ENCODE measurements at regions not wholly inside any gene's neighbourhood (a gene's known extent, or its start where the extent isn't known, plus 50 kb on each side); places are given as distances from the start of the nearest gene placed in this dataset.

DNA sequence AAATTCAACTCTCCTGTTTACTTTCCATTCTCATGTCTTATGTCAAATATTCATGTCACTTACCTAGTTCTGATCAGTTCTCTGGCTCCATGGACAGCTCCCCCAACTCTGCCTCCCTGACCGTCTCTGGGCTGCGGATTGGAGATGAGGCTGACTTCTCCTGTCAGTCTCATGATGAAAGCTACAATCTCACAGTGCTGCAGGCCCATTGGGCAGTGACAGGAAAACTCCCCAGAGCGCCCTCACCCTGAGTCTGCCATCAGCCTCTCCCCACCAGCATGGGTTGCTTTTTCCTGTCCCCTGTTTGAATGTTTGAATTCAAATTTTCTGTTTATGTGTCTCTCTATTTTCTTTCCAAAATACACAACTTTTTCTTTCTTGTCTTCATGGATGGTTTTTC lies 63.8 kb upstream of the TOP3B start:
- TF ChIP-seq CTCF (IDR thresholded peaks at IDR 0.05): no peak
- Mint-ChIP-seq H3K4me3 (no peak overlapping the region), H3K4me1 (no peaks in the 10 kb centered on the region), H3K36me3 (ENCODE audit: low read depth) (no peaks in the 10 kb centered on the region), H3K27ac (no peak overlapping the region), H3K27me3 (ENCODE audit: low read depth, poor library complexity) (peaks cover 56% of the 10 kb centered on the region), H3K9me3 (no peaks in the 10 kb centered on the region)
- DNase-seq: no peak

GRCh38 chr22:22045571-22046335 lies 63.2 kb upstream of the TOP3B start:
- no peak overlapping the region for H3K27ac Mint-ChIP-seq
- H3K4me1 Mint-ChIP-seq: no peaks in the 10 kb centered on the region
- H3K4me3 Mint-ChIP-seq: no peak overlapping the region
- no peaks in the 10 kb centered on the region for H3K9me3 Mint-ChIP-seq
- H3K27me3 Mint-ChIP-seq (ENCODE audit: low read depth, poor library complexity): peaks cover 52% of the 10 kb centered on the region
- H3K36me3 Mint-ChIP-seq (ENCODE audit: low read depth): no peaks in the 10 kb centered on the region
- no peak for TF ChIP-seq CTCF (IDR thresholded peaks at IDR 0.05)
- DNase-seq: no peak

GRCh38 chr22:22044153-22044552 lies 61.6 kb upstream of the TOP3B start:
- no peak for TF ChIP-seq CTCF (IDR thresholded peaks at IDR 0.05)
- Mint-ChIP-seq H3K27ac (no peak overlapping the region), H3K4me1 (no peaks in the 10 kb centered on the region), H3K9me3 (no peaks in the 10 kb centered on the region), H3K27me3 (ENCODE audit: low read depth, poor library complexity) (peaks cover 68% of the 10 kb centered on the region), H3K36me3 (ENCODE audit: low read depth) (no peaks in the 10 kb centered on the region), H3K4me3 (no peak overlapping the region)
- DNase-seq: no peak

- Mint-ChIP-seq H3K4me3 (no peak overlapping the region), H3K27ac (no peak overlapping the region), H3K36me3 (ENCODE audit: low read depth) (no peaks in the 10 kb centered on the region), H3K9me3 (no peaks in the 10 kb centered on the region), H3K27me3 (ENCODE audit: low read depth, poor library complexity) (peaks cover 68% of the 10 kb centered on the region), H3K4me1 (no peaks in the 10 kb centered on the region)
- no peak for TF ChIP-seq CTCF (IDR thresholded peaks at IDR 0.05)
- DNase-seq: no peak
These were observed 60.9 kb upstream of the TOP3B start for GRCh38 chr22:22043296-22044078.

- Mint-ChIP-seq H3K4me1 (no peaks in the 10 kb centered on the region), H3K9me3 (no peaks in the 10 kb centered on the region), H3K36me3 (ENCODE audit: low read depth) (no peaks in the 10 kb centered on the region), H3K27me3 (ENCODE audit: low read depth, poor library complexity) (peaks cover 67% of the 10 kb centered on the region), H3K27ac (no peak overlapping the region), H3K4me3 (no peak overlapping the region)
- DNase-seq: no peak
- no peak for TF ChIP-seq CTCF (IDR thresholded peaks at IDR 0.05)
These were observed 60.2 kb upstream of the TOP3B start for GRCh38 chr22:22042599-22043295.
